SK-N-SH treated with all-trans-retinoic acid at 6 μM for 48 hours (cell line): ENCODE measurements at regions not wholly inside any gene's neighbourhood (a gene's known extent, or its start where the extent isn't known, plus 50 kb on each side); places are given as distances from the start of the nearest gene placed in this dataset.
A peak's percentile ranks its signal among the peaks of the same experiment; 100 is the strongest.

ENCODE experiments used
- ATAC-seq: fragments of 200-7000 bp; cut with Tn5 transposase; 3 replicates; pipeline ENCODE4 v1.9.1; 2020; ENCODE audit warnings: mild to moderate bottlenecking, moderate library complexity
- ARNTL ChIP-seq: fragments of 450-650 bp; formaldehyde crosslinking; IDR thresholded peaks from 2 replicates; pipeline ENCODE4 v1.5.0; 2020; ENCODE audit warnings: low read depth, mild to moderate bottlenecking, moderate library complexity, borderline replicate concordance
- BACH2 ChIP-seq: fragments of 250-450 bp; sonication (Bioruptor Pico); IDR thresholded peaks from 2 replicates; pipeline ENCODE4 v1.9.0; 2021; ENCODE audit warnings: mild to moderate bottlenecking, borderline replicate concordance
- CREB5 ChIP-seq: fragments of 250-450 bp; sonication (Bioruptor Pico); IDR thresholded peaks from 2 replicates; pipeline ENCODE4 v1.5.1; 2020; ENCODE audit warnings: low read depth, mild to moderate bottlenecking, moderate library complexity
- CSDC2 ChIP-seq: fragments of 250-450 bp; sonication (Bioruptor Pico); IDR thresholded peaks from 2 replicates; pipeline ENCODE4 v1.5.0; 2020; ENCODE audit warnings: mild to moderate bottlenecking, moderate library complexity
- ESRRG ChIP-seq: fragments of 250-450 bp; sonication (Bioruptor Pico); IDR thresholded peaks from 2 replicates; pipeline ENCODE4 v1.6.1; 2021; ENCODE audit warnings: mild to moderate bottlenecking
- GLIS3 ChIP-seq: fragments of 250-450 bp; sonication (Bioruptor Pico); IDR thresholded peaks from 2 replicates; pipeline ENCODE4 v1.5.0; 2020; ENCODE audit warnings: mild to moderate bottlenecking, moderate library complexity
- ISL1 ChIP-seq: fragments of 250-450 bp; sonication (Bioruptor Pico); IDR thresholded peaks from 2 replicates; pipeline ENCODE4 v2.1.2; 2022; ENCODE audit warnings: mild to moderate bottlenecking, moderate library complexity
- OSR1 ChIP-seq: fragments of 250-450 bp; sonication (Bioruptor Pico); IDR thresholded peaks from 2 replicates; pipeline ENCODE4 v1.8.0; 2022; ENCODE audit warnings: moderate library complexity, mild to moderate bottlenecking, inconsistent platforms
- POU6F1 ChIP-seq: fragments of 250-450 bp; sonication (Bioruptor Pico); IDR thresholded peaks from 2 replicates; pipeline ENCODE4 v1.8.0; 2021; ENCODE audit warnings: low read depth, mild to moderate bottlenecking, moderate library complexity, borderline replicate concordance
- PPARA ChIP-seq: fragments of 250-450 bp; sonication (Bioruptor Pico); IDR thresholded peaks from 2 replicates; pipeline ENCODE4 v1.5.0; 2020; ENCODE audit warnings: mild to moderate bottlenecking, borderline replicate concordance
- RARB ChIP-seq: fragments of 250-450 bp; sonication (Bioruptor Pico); IDR thresholded peaks from 2 replicates; pipeline ENCODE4 v1.8.0; 2021; ENCODE audit warnings: mild to moderate bottlenecking, moderate library complexity
- TCF4 ChIP-seq: fragments of 250-450 bp; sonication (Bioruptor Pico); IDR thresholded peaks from 2 replicates; pipeline ENCODE4 v1.8.0; 2021; ENCODE audit warnings: mild to moderate bottlenecking, moderate library complexity, borderline replicate concordance
- TOX ChIP-seq: fragments of 250-450 bp; sonication (Bioruptor Pico); IDR thresholded peaks from 2 replicates; pipeline ENCODE4 v1.8.0; 2021; ENCODE audit warnings: mild to moderate bottlenecking, moderate library complexity, borderline replicate concordance
- TSHZ2 ChIP-seq: fragments of 250-450 bp; sonication (Bioruptor Pico); IDR thresholded peaks from 2 replicates; pipeline ENCODE4 v1.5.0; 2020; ENCODE audit warnings: mild to moderate bottlenecking, moderate library complexity
- ZC3H10 ChIP-seq: fragments of 250-450 bp; sonication (Bioruptor Pico); IDR thresholded peaks from 2 replicates; pipeline ENCODE4 v1.5.1; 2021; ENCODE audit warnings: mild to moderate bottlenecking, moderate library complexity
- ZNF565 ChIP-seq: fragments of 450-650 bp; formaldehyde crosslinking; conservative IDR thresholded peaks from 2 replicates; pipeline ENCODE4 v1.5.0; 2020; ENCODE audit warnings: low read depth, mild to moderate bottlenecking, moderate library complexity
- ZNF70 ChIP-seq: fragments of 450-650 bp; formaldehyde crosslinking; IDR thresholded peaks from 2 replicates; pipeline ENCODE4 v1.5.0; 2020; ENCODE audit warnings: mild to moderate bottlenecking, moderate library complexity
- ZNF8 ChIP-seq: fragments of 450-650 bp; formaldehyde crosslinking; IDR thresholded peaks from 2 replicates; pipeline ENCODE4 v1.5.0; 2020; ENCODE audit warnings: mild to moderate bottlenecking, moderate library complexity

GRCh38 chr6:28803337-28803709, 120.5 kb downstream of the TRIM27 start:
- no peak for TF ChIP-seq ZNF565
- TF ChIP-seq CSDC2 = no peak
- TF ChIP-seq BACH2 = no peak
- TF ChIP-seq ESRRG (CRISPR knock-in tag) = no peak
- no peak for TF ChIP-seq CREB5 (CRISPR knock-in tag)
- no peak for TF ChIP-seq TCF4 (CRISPR knock-in tag)
- no peak for TF ChIP-seq RARB
- no peak for TF ChIP-seq ARNTL (CRISPR knock-in tag)
- no peak for TF ChIP-seq ISL1 (CRISPR knock-in tag)
- no peak for TF ChIP-seq TSHZ2
- no peak for TF ChIP-seq ZNF8 (CRISPR knock-in tag)
- no peak for TF ChIP-seq TOX (CRISPR knock-in tag)
- ATAC-seq = no peak

- peak; percentile 41 for ATAC-seq
- TF ChIP-seq ZNF8 (CRISPR knock-in tag) (no peak), POU6F1 (CRISPR knock-in tag) (no peak), PPARA (CRISPR knock-in tag) (no peak), ZC3H10 (CRISPR knock-in tag) (no peak), ESRRG (CRISPR knock-in tag) (no peak), ISL1 (CRISPR knock-in tag) (no peak)
These were observed 116.0 kb downstream of the TRIM27 start for GRCh38 chr6:28807682-28808280.

GRCh38 chr6:28808383-28808782, 115.4 kb downstream of the TRIM27 start:
- ATAC-seq = peak; percentile 44; the same call in 2 of the 3 replicates
- no peak for TF ChIP-seq ARNTL (CRISPR knock-in tag)
- no peak for TF ChIP-seq CSDC2
- TF ChIP-seq PPARA (CRISPR knock-in tag) = no peak
- no peak for TF ChIP-seq ZNF70 (CRISPR knock-in tag)
- TF ChIP-seq OSR1 (CRISPR knock-in tag) = no peak
- TF ChIP-seq ESRRG (CRISPR knock-in tag) = no peak
- TF ChIP-seq TSHZ2 = no peak
- no peak for TF ChIP-seq ZNF565
- TF ChIP-seq ZNF8 (CRISPR knock-in tag) = no peak
- no peak for TF ChIP-seq ZC3H10 (CRISPR knock-in tag)
- no peak for TF ChIP-seq BACH2
- no peak for TF ChIP-seq CREB5 (CRISPR knock-in tag)
- no peak for TF ChIP-seq GLIS3 (CRISPR knock-in tag)
